Calu3 (cell line): ENCODE measurements at regions not wholly inside any gene's neighbourhood (a gene's known extent, or its start where the extent isn't known, plus 50 kb on each side); places are given as distances from the start of the nearest gene placed in this dataset.

Experiments used
- BruUV-seq: library from RNA; stranded (reverse); fragments of 400-500 nt; replicated peaks from 2 replicates; lab custom pipeline; 2021; lab: Mats Ljungman, UMichigan
- CTCF ChIA-PET: fragments of 300-600 bp; sonication (Branson Sonifier 250); formaldehyde crosslinking; loops from one replicate; lab custom pipeline; 2022; ENCODE audit warnings: antibody characterized with exemption; lab: Charles Lee
- DNase-seq: peaks from one replicate; pipeline ENCODE4 v3.0.0; 2022
- H3K27ac Mint-ChIP-seq: one replicate; pipeline ENCODE4 v1.8.0; 2022; ENCODE audit warnings: mixed read lengths; ENCODE audit not compliant: unreplicated experiment
- H3K27me3 Mint-ChIP-seq: one replicate; pipeline ENCODE4 v1.8.0; 2022; ENCODE audit warnings: mixed read lengths; ENCODE audit not compliant: unreplicated experiment
- H3K36me3 Mint-ChIP-seq: one replicate; pipeline ENCODE4 v1.8.0; 2022; ENCODE audit warnings: mild to moderate bottlenecking, moderate library complexity, mixed read lengths; ENCODE audit not compliant: insufficient read depth, unreplicated experiment
- H3K4me1 Mint-ChIP-seq: one replicate; pipeline ENCODE4 v1.8.0; 2022; ENCODE audit warnings: mild to moderate bottlenecking, low read depth, mixed read lengths; ENCODE audit not compliant: unreplicated experiment
- H3K4me3 Mint-ChIP-seq: one replicate; pipeline ENCODE4 v1.8.0; 2022; ENCODE audit warnings: mild to moderate bottlenecking, low read depth, moderate library complexity, mixed read lengths; ENCODE audit not compliant: unreplicated experiment
- H3K9me3 Mint-ChIP-seq: one replicate; pipeline ENCODE4 v1.8.0; 2022; ENCODE audit warnings: low read depth, mixed read lengths; ENCODE audit not compliant: unreplicated experiment
- intact Hi-C: fragments of 100-400 bp; cut with micrococcal nuclease; formaldehyde crosslinking; loops from one replicate; pipeline ENCODE4 v1.10.0; 2022; ENCODE audit not compliant: unreplicated experiment
- TF ChIP-seq, protein P1 (sequence below): fragments of 200-600 bp; IDR thresholded peaks from one replicate; pipeline ENCODE4 v1.8.0; 2022; ENCODE audit warnings: antibody characterized with exemption; ENCODE audit not compliant: unreplicated experiment

DNA sequence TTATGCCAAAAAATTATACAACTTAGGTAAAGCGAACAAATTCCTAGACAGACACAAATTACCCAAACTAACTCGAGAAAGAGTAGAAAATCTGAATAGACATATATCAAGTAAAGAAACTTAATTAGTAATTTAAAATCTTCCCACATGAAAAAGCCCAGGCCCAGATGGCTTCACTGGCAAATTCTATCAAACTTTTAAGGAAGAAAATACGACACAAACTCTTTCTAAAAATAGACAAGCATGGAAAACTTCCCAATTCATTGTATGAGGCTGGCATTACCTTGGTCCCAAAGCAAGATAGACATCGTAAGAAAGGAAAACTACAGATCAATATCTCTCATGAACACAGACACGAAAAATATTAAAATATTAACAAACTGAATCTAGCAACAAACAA is 135.3 kb downstream of the DRD1 start:
- Mint-ChIP-seq H3K9me3 (peaks cover 25% of the 10 kb centered on the region), H3K36me3 (no peaks in the 10 kb centered on the region), H3K27me3 (no peaks in the 10 kb centered on the region), H3K27ac (no peak overlapping the region), H3K4me3 (no peak overlapping the region), H3K4me1 (no peaks in the 10 kb centered on the region)
- no peak for DNase-seq
- intact Hi-C loops, result no loop called here
- BruUV-seq, result no TSS peak
- TF ChIP-seq, protein P1, sequence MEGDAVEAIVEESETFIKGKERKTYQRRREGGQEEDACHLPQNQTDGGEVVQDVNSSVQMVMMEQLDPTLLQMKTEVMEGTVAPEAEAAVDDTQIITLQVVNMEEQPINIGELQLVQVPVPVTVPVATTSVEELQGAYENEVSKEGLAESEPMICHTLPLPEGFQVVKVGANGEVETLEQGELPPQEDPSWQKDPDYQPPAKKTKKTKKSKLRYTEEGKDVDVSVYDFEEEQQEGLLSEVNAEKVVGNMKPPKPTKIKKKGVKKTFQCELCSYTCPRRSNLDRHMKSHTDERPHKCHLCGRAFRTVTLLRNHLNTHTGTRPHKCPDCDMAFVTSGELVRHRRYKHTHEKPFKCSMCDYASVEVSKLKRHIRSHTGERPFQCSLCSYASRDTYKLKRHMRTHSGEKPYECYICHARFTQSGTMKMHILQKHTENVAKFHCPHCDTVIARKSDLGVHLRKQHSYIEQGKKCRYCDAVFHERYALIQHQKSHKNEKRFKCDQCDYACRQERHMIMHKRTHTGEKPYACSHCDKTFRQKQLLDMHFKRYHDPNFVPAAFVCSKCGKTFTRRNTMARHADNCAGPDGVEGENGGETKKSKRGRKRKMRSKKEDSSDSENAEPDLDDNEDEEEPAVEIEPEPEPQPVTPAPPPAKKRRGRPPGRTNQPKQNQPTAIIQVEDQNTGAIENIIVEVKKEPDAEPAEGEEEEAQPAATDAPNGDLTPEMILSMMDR, result no peak
- CTCF ChIA-PET, result no interaction called here

DNA sequence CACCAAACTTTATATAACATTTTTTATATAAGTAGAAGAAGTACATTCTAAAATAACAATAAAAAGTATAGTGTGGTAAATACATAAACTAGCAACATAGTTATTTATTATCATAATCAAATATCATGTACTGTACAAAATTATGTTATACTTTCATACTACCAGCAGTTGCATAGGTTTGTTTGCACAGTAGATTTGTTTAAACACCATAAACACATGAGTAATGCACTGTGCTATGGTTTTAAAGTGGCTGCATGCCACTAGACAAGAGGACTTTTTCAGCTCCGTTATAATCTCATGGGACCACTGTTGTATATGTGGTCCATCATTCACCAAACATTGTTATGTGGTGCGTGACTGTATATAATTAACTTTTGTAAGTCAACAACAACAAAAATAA is 137.6 kb downstream of the DRD1 start:
- TF ChIP-seq, protein P1, result no peak
- Mint-ChIP-seq H3K9me3 (peaks cover 27% of the 10 kb centered on the region), H3K27ac (no peak overlapping the region), H3K4me3 (no peak overlapping the region), H3K27me3 (no peaks in the 10 kb centered on the region), H3K36me3 (no peaks in the 10 kb centered on the region), H3K4me1 (no peaks in the 10 kb centered on the region)
- BruUV-seq, result no TSS peak
- intact Hi-C loops, result no loop called here
- CTCF ChIA-PET, result no interaction called here
- DNase-seq, result no peak

DNA sequence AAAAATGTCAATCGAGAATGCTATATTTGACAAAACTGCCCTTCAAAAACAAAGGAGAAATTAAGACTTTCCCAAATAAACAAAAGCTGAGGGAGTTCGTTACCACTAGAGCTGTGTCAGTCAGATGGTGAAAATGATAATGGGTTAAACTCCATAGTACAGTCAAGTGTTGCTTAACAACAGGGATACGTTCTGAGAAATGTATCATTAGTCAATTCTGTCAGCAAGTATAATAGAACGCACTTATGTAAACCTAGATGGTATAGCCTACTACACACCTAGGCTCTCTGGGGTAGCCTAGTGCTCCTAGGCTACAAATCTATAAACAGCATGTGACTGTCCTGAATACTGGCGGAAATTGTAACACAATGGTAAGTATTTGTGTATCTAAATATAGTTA is 138.7 kb downstream of the DRD1 start:
- TF ChIP-seq, protein P1, result no peak
- no TSS peak for BruUV-seq

DNA sequence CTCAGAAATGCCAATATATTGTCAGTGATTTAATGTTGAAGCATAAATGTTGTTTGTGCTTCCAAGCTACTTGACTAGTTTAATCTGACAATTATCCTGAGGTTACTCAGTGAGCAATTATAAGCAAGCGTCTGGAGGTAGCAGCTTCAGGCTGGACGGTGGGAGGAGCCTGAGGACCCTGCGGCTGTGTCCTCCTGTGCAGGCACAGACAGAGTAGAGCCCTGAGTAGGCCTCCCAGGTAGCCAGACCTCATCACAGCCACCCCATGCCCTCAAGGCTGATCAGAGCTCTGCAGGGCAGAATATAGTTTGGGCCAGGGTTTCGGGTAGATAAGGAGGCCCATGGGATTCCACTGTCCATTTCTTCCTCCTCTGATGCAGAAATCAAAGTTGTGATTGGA is 153.6 kb downstream of the DRD1 start:
- intact Hi-C loops, result no loop called here
- no peaks in the 10 kb centered on the region for H3K27me3 Mint-ChIP-seq
- H3K9me3 Mint-ChIP-seq, result peaks cover 23% of the 10 kb centered on the region
- DNase-seq, result no peak
- no peaks in the 10 kb centered on the region for H3K4me1 Mint-ChIP-seq
- no peak overlapping the region for H3K4me3 Mint-ChIP-seq
- H3K36me3 Mint-ChIP-seq, result no peaks in the 10 kb centered on the region
- BruUV-seq, result no TSS peak
- TF ChIP-seq, protein P1, result no peak
- H3K27ac Mint-ChIP-seq, result no peak overlapping the region
- CTCF ChIA-PET, result no interaction called here

More for the DNA sequence above, 138.7 kb downstream of the DRD1 start:
- intact Hi-C loops, result no loop called here
- H3K4me3 Mint-ChIP-seq, result no peak overlapping the region
- H3K27ac Mint-ChIP-seq, result no peak overlapping the region
- no peaks in the 10 kb centered on the region for H3K4me1 Mint-ChIP-seq
- no peaks in the 10 kb centered on the region for H3K27me3 Mint-ChIP-seq
- CTCF ChIA-PET, result no interaction called here
- no peaks in the 10 kb centered on the region for H3K36me3 Mint-ChIP-seq
- DNase-seq, result no peak
- H3K9me3 Mint-ChIP-seq, result peaks cover 26% of the 10 kb centered on the region
